Stimulated activated CD4-positive, alpha-beta T cell treated with anti-CD3 and anti-CD28 coated beads, Interleukin-1b, Interleukin-23, amount 100 ng/mL, for 48 hours (primary cell): ENCODE measurements at regions not wholly inside any gene's neighbourhood (a gene's known extent, or its start where the extent isn't known, plus 50 kb on each side); places are given as distances from the start of the nearest gene placed in this dataset.

Source experiments
- DNase-seq: peaks from one replicate; pipeline ENCODE4 v3.0.0-alpha.2; 2020

- no peak for DNase-seq
Measured at GRCh38 chr12:94813314-94813713, 163.0 kb upstream of the TMCC3 start.

- no peak for DNase-seq
Measured at GRCh38 chr12:94812345-94812744, 162.0 kb upstream of the TMCC3 start.

DNA sequence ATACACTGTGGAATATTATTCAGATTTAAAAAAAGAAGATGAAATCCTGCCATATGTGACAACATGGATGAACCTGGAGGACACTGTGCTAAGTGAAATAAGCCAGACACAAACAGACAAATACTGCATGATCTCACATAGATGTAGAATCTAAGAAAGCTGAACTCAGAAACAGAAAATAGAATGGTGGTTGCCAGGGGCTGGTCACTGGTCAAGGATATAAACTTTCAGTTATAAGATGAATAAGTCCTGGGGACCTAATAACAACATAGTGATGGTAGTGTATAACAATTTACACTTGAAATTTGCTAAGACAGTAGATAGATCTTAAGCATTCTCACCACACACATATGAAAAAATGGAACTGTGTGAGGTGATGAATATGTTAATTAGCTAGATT is 161.3 kb upstream of the TMCC3 start:
- no peak for DNase-seq

GRCh38 chr12:94807951-94808350 is 157.6 kb upstream of the TMCC3 start:
- DNase-seq: no peak

- DNase-seq: no peak
Measured at GRCh38 chr12:94806617-94807016, 156.3 kb upstream of the TMCC3 start.

GRCh38 chr12:94805749-94806529 is 155.6 kb upstream of the TMCC3 start:
- no peak for DNase-seq

GRCh38 chr12:94803939-94804338 is 153.6 kb upstream of the TMCC3 start:
- DNase-seq: no peak

DNA sequence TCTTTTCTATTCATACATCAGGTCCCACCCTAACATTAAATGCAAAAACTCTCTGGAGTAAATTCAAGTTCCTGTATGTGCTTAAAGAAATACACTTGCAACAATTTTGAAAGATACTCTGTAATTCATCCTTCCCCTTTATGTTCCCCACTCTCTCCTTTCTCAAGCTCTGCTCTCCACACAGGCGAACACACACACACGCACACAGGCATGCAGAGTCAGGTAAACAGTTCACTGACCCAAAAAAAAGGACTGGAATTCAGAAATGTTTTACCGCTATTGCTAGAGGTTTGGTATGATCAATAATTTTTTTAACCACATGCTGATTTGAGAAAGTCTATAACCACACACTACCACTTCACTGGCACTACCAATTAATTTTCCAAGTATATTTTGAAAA is 152.4 kb upstream of the TMCC3 start:
- DNase-seq: no peak

DNA sequence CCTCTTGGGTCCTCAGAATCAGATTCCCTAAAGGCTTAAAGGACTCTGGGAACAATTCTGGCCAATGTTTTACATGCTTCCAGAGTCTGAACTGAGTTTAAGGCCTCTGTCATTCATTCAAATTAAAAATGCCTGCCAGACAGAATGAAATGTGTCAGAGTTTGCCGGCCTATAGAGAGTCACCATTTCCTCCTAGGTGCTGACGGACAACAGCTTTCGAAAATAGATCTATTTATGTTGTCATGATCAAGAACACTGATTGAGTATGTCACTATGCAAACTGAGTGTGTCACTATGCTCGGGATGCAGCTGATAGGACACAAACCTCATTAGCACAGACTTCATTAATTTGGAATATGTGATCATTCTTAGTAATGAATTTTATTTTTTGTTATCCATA is 151.4 kb upstream of the TMCC3 start:
- no peak for DNase-seq

DNA sequence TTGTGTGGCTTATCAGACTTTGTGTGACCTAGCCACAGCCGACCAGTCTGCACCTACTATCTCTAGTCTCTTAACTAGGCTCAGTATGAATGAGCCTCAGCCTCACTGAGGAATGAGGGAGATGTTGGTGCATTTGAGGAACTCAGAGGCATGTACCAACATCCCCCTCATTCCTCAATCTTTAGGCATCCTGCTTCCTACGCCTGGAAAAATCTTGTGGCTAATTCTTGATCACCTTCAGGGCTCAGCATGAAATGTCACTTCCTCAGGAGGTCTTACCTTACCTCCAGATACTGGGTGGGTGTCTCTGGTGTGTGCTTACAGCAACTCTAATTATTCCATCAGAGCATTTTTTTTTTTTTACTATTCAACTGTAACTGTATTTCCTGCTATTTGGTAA is 148.8 kb upstream of the TMCC3 start:
- DNase-seq: no peak

DNA sequence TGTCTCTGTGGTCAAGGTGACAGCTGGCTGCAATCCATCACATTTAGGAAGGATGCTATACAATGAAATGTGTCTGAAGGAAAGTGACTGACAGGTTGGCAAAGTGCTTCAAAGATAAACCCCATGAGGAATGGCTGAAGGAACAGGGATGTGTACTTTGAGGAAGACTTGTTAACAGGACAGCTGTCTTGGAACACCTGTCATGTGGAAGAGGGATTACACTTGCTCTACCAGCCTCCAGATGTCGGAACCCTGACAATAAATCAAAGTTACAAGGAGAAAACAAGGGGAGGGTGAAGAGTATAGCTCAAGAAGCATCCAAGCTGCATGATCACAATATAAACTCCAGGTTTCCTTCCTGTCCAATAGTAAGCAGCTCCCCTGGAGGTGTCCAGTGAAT is 147.8 kb upstream of the TMCC3 start:
- no peak for DNase-seq

GRCh38 chr12:94795520-94795919 is 145.2 kb upstream of the TMCC3 start:
- no peak for DNase-seq

- DNase-seq: no peak
Measured at GRCh38 chr12:94795044-94795443, 144.7 kb upstream of the TMCC3 start.

DNA sequence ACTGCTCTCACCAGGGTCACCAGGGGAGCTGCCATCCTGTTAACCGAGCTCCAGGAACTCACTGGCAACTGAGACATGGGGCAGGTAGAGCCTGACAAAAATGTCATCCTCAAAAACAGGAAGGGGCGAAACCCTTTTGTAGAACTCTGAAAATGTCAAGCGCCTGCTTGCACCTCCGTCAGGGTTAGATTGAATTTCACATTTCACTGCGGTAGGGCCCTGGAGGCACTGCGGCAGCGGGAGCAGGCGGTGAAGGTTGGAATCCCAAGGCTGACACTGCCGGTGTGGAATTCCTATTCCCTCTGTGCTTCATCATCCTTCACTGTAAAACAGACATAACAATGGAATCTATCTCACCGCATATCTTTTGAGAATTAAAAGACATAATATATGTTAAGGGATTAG is 142.8 kb upstream of the TMCC3 start:
- DNase-seq: no peak

GRCh38 chr12:94792693-94793092 is 142.3 kb upstream of the TMCC3 start:
- DNase-seq: no peak

DNA sequence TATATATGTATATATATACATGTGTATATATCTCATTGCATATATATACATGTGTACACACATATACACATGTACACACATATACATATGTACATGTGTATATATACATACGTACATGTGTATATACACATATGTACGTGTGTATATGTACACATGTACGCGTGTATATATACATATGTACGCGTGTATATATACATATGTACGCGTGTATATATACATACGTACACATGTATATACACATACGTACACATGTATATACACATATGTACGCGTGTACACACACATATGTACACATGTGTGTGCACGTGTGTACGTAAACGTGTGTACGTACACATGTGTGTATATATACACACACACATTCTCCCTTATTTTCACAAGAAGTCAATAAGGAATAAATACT is 141.6 kb upstream of the TMCC3 start:
- no peak for DNase-seq

DNA sequence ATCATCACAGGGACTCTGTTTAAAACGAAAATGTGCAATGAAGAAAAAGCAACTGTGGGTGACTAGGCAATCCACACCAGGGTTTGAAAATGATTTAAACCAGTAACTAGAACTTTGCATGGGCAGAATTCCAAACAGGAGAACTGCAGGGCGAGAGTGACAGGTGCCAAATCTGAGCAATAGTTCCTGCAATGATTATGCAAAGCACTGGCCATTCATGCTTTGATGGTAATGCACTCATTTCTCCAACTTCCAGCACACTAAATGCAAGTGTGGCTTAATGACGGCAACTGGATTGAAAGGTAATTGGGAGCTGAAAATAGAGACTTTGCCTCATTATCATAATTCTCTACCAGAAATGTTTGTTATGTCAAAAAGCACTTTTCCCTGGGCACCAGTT is 140.5 kb upstream of the TMCC3 start:
- no peak for DNase-seq

DNA sequence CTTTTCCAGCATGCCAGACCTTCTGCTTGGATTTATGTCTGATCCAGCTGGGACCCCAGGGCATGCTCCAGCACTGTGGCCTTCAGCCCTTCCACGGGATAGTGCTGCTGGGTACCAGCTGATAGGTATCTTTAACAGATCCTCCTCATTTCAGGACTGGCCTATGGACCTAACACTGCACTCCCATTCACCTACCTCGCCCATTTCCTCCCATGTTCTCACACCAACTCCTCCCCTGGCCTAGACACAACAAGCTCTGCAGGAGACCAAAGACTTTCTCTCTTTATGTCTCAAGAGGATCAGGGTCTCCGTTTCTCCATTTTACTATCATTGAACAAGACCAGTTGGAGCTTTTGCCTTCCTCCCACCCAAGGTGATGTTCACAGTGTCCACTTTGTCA is 140.0 kb upstream of the TMCC3 start:
- no peak for DNase-seq

DNA sequence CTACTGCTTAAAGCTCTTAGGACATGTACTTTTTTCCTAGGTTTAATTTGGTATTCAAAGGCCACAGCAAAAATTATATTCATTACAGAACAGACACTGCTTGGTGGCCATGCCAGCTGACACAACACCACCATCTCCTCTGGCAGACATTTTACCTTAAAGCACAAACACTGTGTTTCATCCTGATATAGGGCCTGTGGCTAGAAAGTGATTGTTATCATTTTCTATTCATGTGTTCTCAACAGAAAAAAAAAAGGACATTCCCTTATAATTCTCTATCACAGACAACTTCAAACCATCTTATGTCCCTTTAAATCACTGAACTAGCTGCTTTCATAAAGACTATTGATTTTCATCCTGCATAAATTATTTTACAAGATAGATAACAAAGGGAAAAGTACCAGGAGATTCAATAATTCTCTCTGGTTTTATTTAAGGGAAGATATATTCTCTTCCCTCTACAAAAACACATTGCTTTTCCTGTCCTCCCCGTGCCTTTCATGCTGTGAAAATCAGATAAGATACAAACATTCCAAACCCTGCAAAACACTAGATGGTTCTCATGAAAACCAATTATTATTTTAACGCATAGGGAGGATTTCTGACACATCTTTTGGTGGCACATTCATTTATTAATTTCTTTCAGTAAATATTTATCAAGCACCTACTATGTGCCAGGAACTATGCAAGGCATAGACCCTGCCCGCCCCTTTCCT is 139.3 kb upstream of the TMCC3 start:
- DNase-seq: no peak

DNA sequence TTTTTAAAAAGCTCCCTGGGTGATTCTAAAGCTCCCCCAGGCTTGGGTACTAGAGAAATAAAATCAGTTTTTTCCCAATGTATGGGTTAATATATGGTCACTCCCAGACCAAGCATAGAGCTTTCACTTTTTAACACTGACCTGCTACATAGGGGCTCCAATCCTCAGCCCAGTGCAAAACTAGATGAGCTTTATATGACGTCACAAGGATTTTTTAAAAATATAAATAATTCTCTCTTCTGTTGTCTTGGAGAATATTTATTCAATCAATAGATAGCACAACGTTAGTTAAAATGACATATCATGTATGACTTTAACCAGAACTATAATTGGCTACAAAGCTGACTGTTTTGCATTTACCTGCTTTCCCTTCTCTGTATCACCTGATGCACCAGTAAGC is 137.9 kb upstream of the TMCC3 start:
- DNase-seq: no peak

GRCh38 chr12:94786906-94787305 is 136.5 kb upstream of the TMCC3 start:
- DNase-seq: no peak

DNA sequence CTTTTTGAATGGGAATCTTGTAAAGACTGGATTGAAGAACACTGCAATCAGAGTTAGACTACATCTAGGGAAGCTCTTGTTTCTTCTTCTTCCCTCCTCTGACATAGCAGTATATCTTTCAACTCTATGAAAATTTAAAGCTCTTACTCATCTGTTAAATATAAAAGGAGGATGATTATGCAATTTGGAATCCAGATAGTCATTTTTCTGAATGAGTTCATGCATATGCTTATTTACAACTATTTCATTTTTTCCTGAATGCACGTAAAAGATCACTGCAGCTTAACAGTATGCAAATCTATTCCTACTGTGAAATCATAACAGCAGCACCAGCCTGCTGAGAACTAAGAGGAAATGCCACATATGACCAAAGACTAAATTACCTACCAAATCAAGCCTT is 133.5 kb upstream of the TMCC3 start:
- DNase-seq: no peak

- DNase-seq: no peak
Measured at GRCh38 chr12:94783343-94783742, 133.0 kb upstream of the TMCC3 start.

DNA sequence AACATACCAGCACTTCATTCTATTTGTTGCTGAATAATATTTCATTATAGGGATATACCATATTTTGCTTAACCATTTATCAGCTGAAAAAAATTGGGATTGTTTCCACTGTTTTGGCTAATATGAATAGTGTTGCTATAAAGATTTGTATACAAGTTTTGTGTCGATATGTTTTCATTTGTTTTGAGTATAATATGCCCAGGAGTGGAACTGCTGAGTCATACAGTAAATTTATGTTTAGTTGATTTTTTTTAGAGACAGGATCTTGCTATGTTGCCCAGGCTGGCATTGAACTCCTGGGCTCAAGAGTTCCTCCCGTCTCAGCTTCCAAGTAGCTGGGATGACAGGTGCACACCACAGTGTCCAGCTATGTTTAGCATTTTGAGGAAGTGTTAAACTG is 131.5 kb upstream of the TMCC3 start:
- no peak for DNase-seq

DNA sequence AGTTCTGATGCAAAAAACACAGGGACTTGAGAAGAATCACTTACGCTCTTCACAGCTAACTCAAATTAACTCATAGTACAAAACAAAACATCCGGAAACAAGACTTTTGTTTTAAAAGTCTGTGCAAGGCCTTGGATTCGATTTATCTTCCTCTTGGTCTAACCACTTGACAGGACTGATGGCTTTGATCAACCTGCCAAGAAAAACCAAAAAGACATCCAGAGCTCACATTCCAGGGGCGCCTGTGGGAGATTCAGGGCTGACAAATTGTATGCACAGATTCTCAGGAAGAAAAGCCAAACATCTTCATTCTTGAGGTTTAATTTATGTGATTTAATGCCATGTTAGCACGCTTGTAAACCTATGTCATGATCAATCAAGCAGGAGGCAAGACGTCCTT is 129.1 kb upstream of the TMCC3 start:
- DNase-seq: no peak
